HL-60 (cell line): ENCODE measurements at regions not wholly inside any gene's neighbourhood (a gene's known extent, or its start where the extent isn't known, plus 50 kb on each side); places are given as distances from the start of the nearest gene placed in this dataset.

Source experiments
- DNase-seq, 2 experiments: peaks; one replicate each; pipeline ENCODE4 v3.0.0-alpha.2; 2010 to 2020; ENCODE audit warnings: low read depth in 1 of 2, low spot score in 1 of 2
- H3K27ac ChIP-seq: fragments of 250-450 bp; sonication (Bioruptor Pico); replicated peaks from 2 replicates; pipeline ENCODE4 v1.5.1; 2020; ENCODE audit warnings: mild to moderate bottlenecking, moderate library complexity
- H3K27me3 ChIP-seq: fragments of 250-450 bp; sonication (Bioruptor Pico); 2 replicates; pipeline ENCODE4 v1.5.1; 2021; ENCODE audit warnings: mild to moderate bottlenecking, moderate library complexity; ENCODE audit not compliant: insufficient read depth, poor library complexity, severe bottlenecking
- H3K4me3 ChIP-seq: replicated peaks from 2 replicates; pipeline ENCODE4 v1.5.1; 2011; ENCODE audit warnings: mild to moderate bottlenecking, control low read depth, low read length; ENCODE audit not compliant: insufficient read depth
- GABPA ChIP-seq: IDR thresholded peaks from 2 replicates; pipeline ENCODE4 v1.6.1; 2012; ENCODE audit warnings: low read depth
- POLR2AphosphoS5 ChIP-seq: IDR thresholded peaks from 2 replicates; pipeline ENCODE4 v1.6.1; 2012; ENCODE audit warnings: low read depth
- REST ChIP-seq: IDR thresholded peaks from 2 replicates; pipeline ENCODE4 v1.6.1; 2012; ENCODE audit warnings: low read depth; ENCODE audit not compliant: insufficient replicate concordance
- SPI1 ChIP-seq: IDR thresholded peaks from 2 replicates; pipeline ENCODE4 v1.6.1; 2012; ENCODE audit warnings: low read depth, mild to moderate bottlenecking, borderline replicate concordance
- TF ChIP-seq, protein P1 (sequence below): IDR thresholded peaks from one replicate; pipeline ENCODE4 v1.5.1; 2011; ENCODE audit warnings: low read length, control low read depth, inconsistent platforms; ENCODE audit not compliant: insufficient read depth

GRCh38 chr12:78306236-78306635, 475.5 kb downstream of the NAV3 start:
- Histone ChIP-seq H3K27ac (no peak overlapping the region), H3K4me3 (no peak overlapping the region), H3K27me3 (no peaks in the 10 kb centered on the region)
- TF ChIP-seq REST (no peak), POLR2AphosphoS5 (no peak), SPI1 (no peak), GABPA (no peak)
- TF ChIP-seq, protein P1, sequence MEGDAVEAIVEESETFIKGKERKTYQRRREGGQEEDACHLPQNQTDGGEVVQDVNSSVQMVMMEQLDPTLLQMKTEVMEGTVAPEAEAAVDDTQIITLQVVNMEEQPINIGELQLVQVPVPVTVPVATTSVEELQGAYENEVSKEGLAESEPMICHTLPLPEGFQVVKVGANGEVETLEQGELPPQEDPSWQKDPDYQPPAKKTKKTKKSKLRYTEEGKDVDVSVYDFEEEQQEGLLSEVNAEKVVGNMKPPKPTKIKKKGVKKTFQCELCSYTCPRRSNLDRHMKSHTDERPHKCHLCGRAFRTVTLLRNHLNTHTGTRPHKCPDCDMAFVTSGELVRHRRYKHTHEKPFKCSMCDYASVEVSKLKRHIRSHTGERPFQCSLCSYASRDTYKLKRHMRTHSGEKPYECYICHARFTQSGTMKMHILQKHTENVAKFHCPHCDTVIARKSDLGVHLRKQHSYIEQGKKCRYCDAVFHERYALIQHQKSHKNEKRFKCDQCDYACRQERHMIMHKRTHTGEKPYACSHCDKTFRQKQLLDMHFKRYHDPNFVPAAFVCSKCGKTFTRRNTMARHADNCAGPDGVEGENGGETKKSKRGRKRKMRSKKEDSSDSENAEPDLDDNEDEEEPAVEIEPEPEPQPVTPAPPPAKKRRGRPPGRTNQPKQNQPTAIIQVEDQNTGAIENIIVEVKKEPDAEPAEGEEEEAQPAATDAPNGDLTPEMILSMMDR, result no peak
- no peak for DNase-seq

GRCh38 chr12:78308701-78309100, 478.0 kb downstream of the NAV3 start:
- no peak for DNase-seq
- TF ChIP-seq POLR2AphosphoS5 (no peak), SPI1 (no peak), REST (no peak), GABPA (no peak)
- TF ChIP-seq, protein P1, result no peak
- H3K27ac ChIP-seq, result no peak overlapping the region
- no peaks in the 10 kb centered on the region for H3K27me3 ChIP-seq
- H3K4me3 ChIP-seq, result no peak overlapping the region

DNA sequence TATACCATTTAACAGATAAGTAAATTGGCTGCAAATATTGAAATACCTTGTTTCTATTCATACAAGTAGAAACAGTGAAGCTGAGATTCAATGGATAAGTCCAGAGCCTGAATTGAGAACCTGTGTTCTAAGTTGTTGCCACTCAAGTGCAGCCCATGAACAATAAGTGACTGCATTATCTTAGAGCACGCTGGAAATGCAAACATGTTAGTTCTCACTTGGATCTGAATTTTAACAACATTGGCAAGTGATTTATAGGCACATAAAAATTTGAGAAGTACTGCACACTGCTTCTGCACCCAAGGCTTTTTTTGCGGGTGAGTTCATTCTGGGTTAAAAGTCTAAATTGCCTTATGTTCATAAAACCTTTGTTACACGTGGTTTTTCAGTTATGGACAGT, 484.3 kb downstream of the NAV3 start:
- TF ChIP-seq POLR2AphosphoS5 (no peak), SPI1 (no peak), REST (no peak), GABPA (no peak)
- TF ChIP-seq, protein P1, result no peak
- no peaks in the 10 kb centered on the region for H3K27me3 ChIP-seq
- no peak overlapping the region for H3K4me3 ChIP-seq
- no peak for DNase-seq
- H3K27ac ChIP-seq, result no peak overlapping the region
